Mesendoderm (in vitro differentiated cells): ENCODE measurements at regions not wholly inside any gene's neighbourhood (a gene's known extent, or its start where the extent isn't known, plus 50 kb on each side); places are given as distances from the start of the nearest gene placed in this dataset.

ENCODE experiments used
- DNase-seq: peaks from one replicate; pipeline ENCODE4 v3.0.0; 2013
- H2AK5ac ChIP-seq: 2 replicates; pipeline ENCODE4 v1.6.1; 2013; ENCODE audit warnings: low read length, inconsistent platforms
- H2BK120ac ChIP-seq: 2 replicates; pipeline ENCODE4 v1.6.1; 2013; ENCODE audit warnings: low read depth, mild to moderate bottlenecking, low read length, moderate library complexity, mixed read lengths
- H2BK15ac ChIP-seq: replicated peaks from 2 replicates; pipeline ENCODE4 v1.6.1; 2013; ENCODE audit warnings: low read depth, mild to moderate bottlenecking, moderate library complexity
- H2BK5ac ChIP-seq: 2 replicates; pipeline ENCODE4 v1.6.1; 2013; ENCODE audit warnings: low read length, inconsistent platforms
- H3K18ac ChIP-seq: 2 replicates; pipeline ENCODE4 v1.6.1; 2013; ENCODE audit warnings: mild to moderate bottlenecking, low read length, mixed read lengths
- H3K23ac ChIP-seq: one replicate; pipeline ENCODE4 v1.6.1; 2013; ENCODE audit warnings: low read length
- H3K27ac ChIP-seq: 2 replicates; pipeline ENCODE4 v1.5.1; 2013; ENCODE audit warnings: low read depth, mild to moderate bottlenecking, inconsistent platforms, low read length, moderate library complexity
- H3K27me3 ChIP-seq: 2 replicates; pipeline ENCODE4 v1.6.1; 2013; ENCODE audit warnings: low read length, control low read depth, mild to moderate bottlenecking, inconsistent platforms; ENCODE audit not compliant: insufficient read depth, poor library complexity
- H3K36me3 ChIP-seq: 2 replicates; pipeline ENCODE4 v1.6.1; 2013; ENCODE audit warnings: low read length, inconsistent platforms; ENCODE audit not compliant: control insufficient read depth, insufficient read depth
- H3K4ac ChIP-seq: one replicate; pipeline ENCODE4 v1.6.1; 2013; ENCODE audit warnings: low read depth, mild to moderate bottlenecking, low read length, moderate library complexity
- H3K4me1 ChIP-seq: 2 replicates; pipeline ENCODE4 v1.6.1; 2013; ENCODE audit warnings: low read depth, low read length, inconsistent platforms; ENCODE audit not compliant: control insufficient read depth
- H3K4me2 ChIP-seq: 2 replicates; pipeline ENCODE4 v1.6.1; 2013; ENCODE audit warnings: low read length
- H3K4me3 ChIP-seq: 2 replicates; pipeline ENCODE4 v1.5.1; 2013; ENCODE audit warnings: mild to moderate bottlenecking, low read length
- H3K56ac ChIP-seq: one replicate; pipeline ENCODE4 v1.6.1; 2013; ENCODE audit warnings: low read length
- H3K79me1 ChIP-seq: 2 replicates; pipeline ENCODE4 v1.6.1; 2013; ENCODE audit warnings: low read length, inconsistent platforms
- H3K79me2 ChIP-seq: 2 replicates; pipeline ENCODE4 v1.6.1; 2013; ENCODE audit warnings: mild to moderate bottlenecking, low read length; ENCODE audit not compliant: control insufficient read depth, insufficient read depth
- H3K9ac ChIP-seq: 2 replicates; pipeline ENCODE4 v1.6.1; 2013; ENCODE audit warnings: low read length, inconsistent platforms
- H4K5ac ChIP-seq: one replicate; pipeline ENCODE4 v1.6.1; 2013; ENCODE audit warnings: low read length
- H4K8ac ChIP-seq: one replicate; pipeline ENCODE4 v1.6.1; 2013; ENCODE audit warnings: low read depth, mild to moderate bottlenecking, control low read depth, low read length, moderate library complexity
- WGBS: extraction: QIAGEN DNeasy Blood & Tissue Kit; methylation state at CpG from one replicate; pipeline ENCODE4 v1.1.7; 2013; ENCODE audit warnings: low lambda C conversion rate, missing lambda C conversion rate; ENCODE audit not compliant: insufficient coverage; ENCODE audit errors: extremely low coverage; 5-methylcytosine and 5-hydroxymethylcytosine counted together

DNA sequence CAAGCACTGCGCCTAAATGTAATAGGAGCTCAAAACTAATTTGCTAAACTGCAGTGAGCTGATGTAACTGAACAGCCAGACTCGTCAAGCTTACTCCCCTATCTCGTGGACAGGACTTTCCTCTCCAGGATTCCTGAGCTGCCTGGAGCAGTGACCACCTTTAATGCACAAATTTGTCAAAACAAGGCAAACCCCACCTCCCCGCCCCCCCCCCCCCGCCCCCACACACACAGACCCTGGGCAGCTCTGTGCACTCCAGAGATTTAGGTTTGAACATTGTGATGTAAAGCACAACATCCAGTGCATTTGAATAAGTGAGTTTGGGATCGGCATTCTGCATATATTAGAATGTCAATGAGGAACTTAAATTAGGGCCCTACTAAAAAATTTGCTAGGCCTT lies 77.7 kb upstream of the DHX15 start:
- Histone ChIP-seq H4K8ac (no peak overlapping the region), H3K4me1 (peaks cover 3% of the 10 kb centered on the region), H3K9ac (no peak overlapping the region), H3K4me3 (no peak overlapping the region), H2BK120ac (no peak overlapping the region), H2BK15ac (no peak overlapping the region), H3K79me2 (no peaks in the 10 kb centered on the region), H3K36me3 (no peaks in the 10 kb centered on the region), H3K27ac (no peak overlapping the region), H3K27me3 (no peaks in the 10 kb centered on the region), H4K5ac (no peak overlapping the region), H2BK5ac (no peak overlapping the region), H3K79me1 (no peaks in the 10 kb centered on the region), H3K18ac (no peak overlapping the region), H3K4me2 (no peak overlapping the region), H3K56ac (no peak overlapping the region), H3K4ac (no peak overlapping the region), H3K23ac (no peak overlapping the region), H2AK5ac (no peak overlapping the region)
- no peak for DNase-seq
- no CpG with 5 or more reads among the region's 6 CpGs for WGBS

- no peak for DNase-seq
Measured at GRCh38 chr4:24662542-24662941, 78.2 kb upstream of the DHX15 start.

DNA sequence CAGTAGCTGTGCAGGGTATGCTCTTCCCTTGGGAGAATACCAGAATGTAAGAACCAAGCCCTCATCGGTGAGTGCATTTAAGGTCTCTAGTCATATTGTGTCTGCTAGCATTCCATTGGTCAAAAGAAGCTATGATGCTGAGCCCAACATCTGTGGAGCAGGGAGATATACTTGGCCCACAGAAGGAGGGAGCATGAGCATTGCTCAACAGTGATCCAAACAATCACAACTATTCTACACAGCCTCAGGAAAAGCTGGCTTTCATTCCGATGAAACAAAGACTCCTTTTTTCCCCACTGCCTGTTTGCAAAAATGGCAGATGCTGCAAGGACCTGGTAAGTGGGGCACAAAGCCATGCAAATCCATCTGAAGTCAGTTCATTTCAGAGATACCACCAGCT lies 80.6 kb upstream of the DHX15 start:
- Histone ChIP-seq H3K79me1 (no peaks in the 10 kb centered on the region), H3K4me2 (no peak overlapping the region), H4K8ac (no peak overlapping the region), H3K27ac (no peak overlapping the region), H2AK5ac (no peak overlapping the region), H3K27me3 (no peaks in the 10 kb centered on the region), H3K36me3 (no peaks in the 10 kb centered on the region), H3K18ac (no peak overlapping the region), H3K4me1 (no peaks in the 10 kb centered on the region), H3K4me3 (no peak overlapping the region), H4K5ac (no peak overlapping the region), H3K79me2 (no peaks in the 10 kb centered on the region), H3K9ac (no peak overlapping the region), H2BK5ac (no peak overlapping the region), H2BK120ac (no peak overlapping the region), H2BK15ac (no peak overlapping the region), H3K23ac (no peak overlapping the region), H3K56ac (no peak overlapping the region), H3K4ac (no peak overlapping the region)
- DNase-seq: no peak
- no CpG with 5 or more reads among the region's 2 CpGs for WGBS

More at GRCh38 chr4:24662542-24662941, 78.2 kb upstream of the DHX15 start:
- no peaks in the 10 kb centered on the region for H3K27me3 ChIP-seq
- H4K5ac ChIP-seq: no peak overlapping the region
- no peak overlapping the region for H3K4me2 ChIP-seq
- no peak overlapping the region for H4K8ac ChIP-seq
- peaks cover 3% of the 10 kb centered on the region for H3K4me1 ChIP-seq
- no peak overlapping the region for H3K4me3 ChIP-seq
- no peaks in the 10 kb centered on the region for H3K36me3 ChIP-seq
- H3K79me1 ChIP-seq: no peaks in the 10 kb centered on the region
- no CpG with 5 or more reads among the region's 2 CpGs for WGBS
- no peak overlapping the region for H3K23ac ChIP-seq
- H2BK15ac ChIP-seq: no peak overlapping the region
- H2BK5ac ChIP-seq: no peak overlapping the region
- no peak overlapping the region for H3K9ac ChIP-seq
- no peak overlapping the region for H2AK5ac ChIP-seq
- H3K79me2 ChIP-seq: no peaks in the 10 kb centered on the region
- H3K4ac ChIP-seq: no peak overlapping the region
- no peak overlapping the region for H3K18ac ChIP-seq
- H2BK120ac ChIP-seq: no peak overlapping the region
- H3K27ac ChIP-seq: no peak overlapping the region
- no peak overlapping the region for H3K56ac ChIP-seq

DNA sequence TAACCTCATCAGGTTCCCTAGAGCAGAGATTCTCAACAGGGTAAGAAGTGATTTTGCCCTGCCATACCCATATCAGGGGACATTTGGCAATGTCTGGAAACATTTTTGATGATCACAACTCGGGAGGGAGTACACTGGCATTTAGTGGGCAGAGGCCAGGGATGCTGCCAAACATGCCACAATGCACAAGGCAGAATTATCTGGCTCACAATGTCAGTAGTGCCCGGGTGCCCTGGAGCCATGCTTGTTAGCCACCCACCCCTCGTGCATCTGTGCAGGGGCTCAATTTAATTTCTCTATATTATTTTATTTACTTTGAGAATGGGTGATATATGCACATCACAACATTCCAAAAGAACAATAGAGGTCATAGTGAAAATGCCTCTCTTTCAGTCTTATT lies 82.0 kb upstream of the DHX15 start:
- Histone ChIP-seq H2BK120ac (no peak overlapping the region), H3K56ac (no peak overlapping the region), H2AK5ac (no peak overlapping the region), H3K27ac (no peak overlapping the region), H3K36me3 (no peaks in the 10 kb centered on the region), H3K18ac (no peak overlapping the region), H3K79me1 (no peaks in the 10 kb centered on the region), H3K4me1 (no peaks in the 10 kb centered on the region), H3K4me3 (no peak overlapping the region), H4K5ac (no peak overlapping the region), H3K27me3 (no peaks in the 10 kb centered on the region), H3K9ac (no peak overlapping the region), H3K4ac (no peak overlapping the region), H2BK5ac (no peak overlapping the region), H3K4me2 (no peak overlapping the region), H3K79me2 (no peaks in the 10 kb centered on the region), H3K23ac (no peak overlapping the region), H2BK15ac (no peak overlapping the region), H4K8ac (no peak overlapping the region)
- WGBS: no CpG with 5 or more reads among the region's 3 CpGs
- DNase-seq: no peak

GRCh38 chr4:24666816-24667477 lies 82.6 kb upstream of the DHX15 start:
- no peak overlapping the region for H3K23ac ChIP-seq
- H3K36me3 ChIP-seq: no peaks in the 10 kb centered on the region
- H3K18ac ChIP-seq: no peak overlapping the region
- H2BK5ac ChIP-seq: no peak overlapping the region
- H2BK15ac ChIP-seq: no peak overlapping the region
- no peak overlapping the region for H3K4me2 ChIP-seq
- H3K4me3 ChIP-seq: no peak overlapping the region
- H3K4me1 ChIP-seq: no peaks in the 10 kb centered on the region
- no peak overlapping the region for H3K4ac ChIP-seq
- H3K27me3 ChIP-seq: no peaks in the 10 kb centered on the region
- H3K27ac ChIP-seq: no peak overlapping the region
- H3K56ac ChIP-seq: no peak overlapping the region
- no peak overlapping the region for H2BK120ac ChIP-seq
- H2AK5ac ChIP-seq: no peak overlapping the region
- H4K8ac ChIP-seq: no peak overlapping the region
- no peaks in the 10 kb centered on the region for H3K79me1 ChIP-seq
- no peak overlapping the region for H4K5ac ChIP-seq
- no peak for DNase-seq
- WGBS: no CpG with 5 or more reads among the region's 5 CpGs
- no peak overlapping the region for H3K9ac ChIP-seq
- no peaks in the 10 kb centered on the region for H3K79me2 ChIP-seq

GRCh38 chr4:24668956-24669355 lies 84.6 kb upstream of the DHX15 start:
- no peak overlapping the region for H2BK15ac ChIP-seq
- no peaks in the 10 kb centered on the region for H3K36me3 ChIP-seq
- no peaks in the 10 kb centered on the region for H3K27me3 ChIP-seq
- no peak overlapping the region for H3K18ac ChIP-seq
- H3K56ac ChIP-seq: no peak overlapping the region
- no peak overlapping the region for H2BK5ac ChIP-seq
- DNase-seq: no peak
- H2BK120ac ChIP-seq: no peak overlapping the region
- H3K4me1 ChIP-seq: no peaks in the 10 kb centered on the region
- no peak overlapping the region for H2AK5ac ChIP-seq
- no peak overlapping the region for H4K5ac ChIP-seq
- no peaks in the 10 kb centered on the region for H3K79me2 ChIP-seq
- H3K9ac ChIP-seq: no peak overlapping the region
- no peaks in the 10 kb centered on the region for H3K79me1 ChIP-seq
- no peak overlapping the region for H3K27ac ChIP-seq
- no peak overlapping the region for H3K4me2 ChIP-seq
- H3K4ac ChIP-seq: no peak overlapping the region
- H4K8ac ChIP-seq: no peak overlapping the region
- H3K4me3 ChIP-seq: no peak overlapping the region
- H3K23ac ChIP-seq: no peak overlapping the region
- no CpG with 5 or more reads among the region's 10 CpGs for WGBS
